A204.1 (cell line): ENCODE measurements at regions not wholly inside any gene's neighbourhood (a gene's known extent, or its start where the extent isn't known, plus 50 kb on each side); places are given as distances from the start of the nearest gene placed in this dataset.
"Not testable (repeated sequence)": the region's sequence is repeated elsewhere in the genome, so short reads cannot be mapped to it uniquely, and the experiment has no call there.

Experiments used
- FAIRE-seq: peaks from 2 replicates; lab custom pipeline; 2012; peaks lifted over from hg19 to GRCh38; lab: Jason Lieb, UNC

GRCh38 chr2:59239146-59239545 lies 998.0 kb upstream of the FANCL start:
- FAIRE-seq: no peak

- FAIRE-seq: no peak
Observed at GRCh38 chr2:59237311-59237710, 996.2 kb upstream of the FANCL start.

GRCh38 chr2:59236723-59237122 lies 995.6 kb upstream of the FANCL start:
- FAIRE-seq: no peak

- no peak for FAIRE-seq
Observed at GRCh38 chr2:59233920-59234319, 992.8 kb upstream of the FANCL start.

GRCh38 chr2:59233448-59233847 lies 992.3 kb upstream of the FANCL start:
- no peak for FAIRE-seq

- no peak for FAIRE-seq
Observed at GRCh38 chr2:59232394-59233165, 991.5 kb upstream of the FANCL start.

GRCh38 chr2:59226362-59226761 lies 985.2 kb upstream of the FANCL start:
- FAIRE-seq: not testable (repeated sequence)

GRCh38 chr2:59223742-59224141 lies 982.6 kb upstream of the FANCL start:
- FAIRE-seq: no peak

GRCh38 chr2:59217360-59217759 lies 976.2 kb upstream of the FANCL start:
- no peak for FAIRE-seq

GRCh38 chr2:59206361-59206760 lies 965.2 kb upstream of the FANCL start:
- no peak for FAIRE-seq

- no peak for FAIRE-seq
Observed at GRCh38 chr2:59204040-59204439, 962.9 kb upstream of the FANCL start.

- FAIRE-seq: no peak
Observed at GRCh38 chr2:59196491-59196890, 955.4 kb upstream of the FANCL start.

GRCh38 chr2:59195851-59196250 lies 954.7 kb upstream of the FANCL start:
- FAIRE-seq: no peak

- no peak for FAIRE-seq
Observed at GRCh38 chr2:59191781-59192180, 950.7 kb upstream of the FANCL start.

GRCh38 chr2:59190518-59190917 lies 949.4 kb upstream of the FANCL start:
- FAIRE-seq: no peak

- no peak for FAIRE-seq
Observed at GRCh38 chr2:59184276-59185020, 943.3 kb upstream of the FANCL start.

GRCh38 chr2:59183070-59183469 lies 941.9 kb upstream of the FANCL start:
- no peak for FAIRE-seq

GRCh38 chr2:59182249-59182648 lies 941.1 kb upstream of the FANCL start:
- FAIRE-seq: no peak

- FAIRE-seq: no peak
Observed at GRCh38 chr2:59181347-59181746, 940.2 kb upstream of the FANCL start.

- FAIRE-seq: no peak
Observed at GRCh38 chr2:59180621-59181020, 939.5 kb upstream of the FANCL start.

- no peak for FAIRE-seq
Observed at GRCh38 chr2:59180111-59180510, 939.0 kb upstream of the FANCL start.

GRCh38 chr2:59177748-59178147 lies 936.6 kb upstream of the FANCL start:
- FAIRE-seq: no peak

- no peak for FAIRE-seq
Observed at GRCh38 chr2:59176737-59177136, 935.6 kb upstream of the FANCL start.
